H1 (cell line): ENCODE measurements at regions not wholly inside any gene's neighbourhood (a gene's known extent, or its start where the extent isn't known, plus 50 kb on each side); places are given as distances from the start of the nearest gene placed in this dataset.

ENCODE experiments used
- ATF2 ChIP-seq: IDR thresholded peaks from 2 replicates; pipeline ENCODE4 v1.6.1; 2012; ENCODE audit warnings: low read length, inconsistent platforms
- CEBPB ChIP-seq: IDR thresholded peaks from 2 replicates; pipeline ENCODE4 v1.6.1; 2012; ENCODE audit warnings: low read depth, low read length
- CTCF ChIP-seq, 3 experiments: IDR thresholded peaks; 1 replicate in 2 of 3; 2 replicates in 1 of 3; pipeline versions ENCODE4 v1.5.1 to v1.6.1; 2011; ENCODE audit warnings: low read length in 3 of 3, mild to moderate bottlenecking in 3 of 3, inconsistent platforms in 2 of 3, low read depth in 1 of 3, moderate library complexity in 1 of 3; ENCODE audit not compliant: insufficient read depth in 1 of 3; ENCODE audit errors: control extremely low read depth in 1 of 3
- GTF2F1 ChIP-seq: IDR thresholded peaks from 2 replicates; pipeline ENCODE4 v1.6.1; 2012; ENCODE audit warnings: low read depth, low read length, improper control_type of control experiment, borderline replicate concordance
- KDM1A ChIP-seq: fragments of 200-600, 300-600 bp; sonication (generic); IDR thresholded peaks from 2 replicates; pipeline ENCODE4 v1.7.1; 2016; ENCODE audit warnings: mild to moderate bottlenecking, low read length, borderline replicate concordance
- KDM4A ChIP-seq: IDR thresholded peaks from one replicate; pipeline ENCODE4 v1.7.1; 2012; ENCODE audit warnings: low read depth, mild to moderate bottlenecking, moderate library complexity, low read length, inconsistent platforms; ENCODE audit not compliant: severe bottlenecking
- NANOG ChIP-seq: IDR thresholded peaks from 2 replicates; pipeline ENCODE4 v1.6.1; 2011; ENCODE audit warnings: low read length, low read depth, mild to moderate bottlenecking, inconsistent platforms; ENCODE audit not compliant: insufficient read depth, poor library complexity, severe bottlenecking
- NRF1 ChIP-seq: IDR thresholded peaks from 2 replicates; pipeline ENCODE4 v1.6.1; 2011; ENCODE audit warnings: mild to moderate bottlenecking, low read depth, low read length, improper control_type of control experiment
- POLR2A ChIP-seq, 2 experiments: IDR thresholded peaks; 1 replicate in 1 of 2; 2 replicates in 1 of 2; pipeline ENCODE4 v1.6.1; 2011; ENCODE audit warnings: low read depth in 2 of 2, low read length in 2 of 2, mild to moderate bottlenecking in 2 of 2; ENCODE audit errors: control extremely low read depth in 1 of 2
- RBBP5 ChIP-seq: IDR thresholded peaks from 2 replicates; pipeline ENCODE4 v1.7.1; 2012; ENCODE audit warnings: low read depth, mild to moderate bottlenecking, inconsistent platforms, low read length, moderate library complexity, borderline replicate concordance
- SAP30 ChIP-seq: fragments of 300-600 bp; sonication (generic); IDR thresholded peaks from 2 replicates; pipeline ENCODE4 v1.7.1; 2012; ENCODE audit warnings: low read length, moderate library complexity, mild to moderate bottlenecking, inconsistent platforms; ENCODE audit not compliant: insufficient read depth, insufficient replicate concordance
- SIN3A ChIP-seq, 2 experiments: IDR thresholded peaks in 1 of 2; conservative IDR thresholded peaks in 1 of 2; 2 replicates each; pipeline ENCODE4 v1.6.1; 2011 to 2012; ENCODE audit warnings: low read length in 2 of 2, improper control_type of control experiment in 1 of 2, low read depth in 1 of 2, mild to moderate bottlenecking in 1 of 2
- SP2 ChIP-seq: IDR thresholded peaks from 2 replicates; pipeline ENCODE4 v1.6.1; 2012; ENCODE audit warnings: mild to moderate bottlenecking, low read length, inconsistent platforms
- SP4 ChIP-seq: IDR thresholded peaks from 2 replicates; pipeline ENCODE4 v1.6.1; 2012; ENCODE audit warnings: low read length, inconsistent platforms
- TBP ChIP-seq: IDR thresholded peaks from 2 replicates; pipeline ENCODE4 v1.6.1; 2011; ENCODE audit warnings: low read depth, low read length, improper control_type of control experiment
- TCF12 ChIP-seq: IDR thresholded peaks from 2 replicates; pipeline ENCODE4 v1.6.1; 2011; ENCODE audit warnings: low read depth, mild to moderate bottlenecking, low read length
- YY1 ChIP-seq: IDR thresholded peaks from 2 replicates; pipeline ENCODE4 v1.6.1; 2011; ENCODE audit warnings: low read depth, mild to moderate bottlenecking, low read length

GRCh38 chr6:27582928-27583725 lies 110.2 kb upstream of the ZNF184 start (continued):
- TF ChIP-seq CTCF (IDR thresholded peaks at IDR 0.05; ENCODE audit: control extremely low read depth in 1 of 3, insufficient read depth in 1 of 3, low read depth in 1 of 3, low read length in 3 of 3) (no peak), POLR2A (IDR thresholded peaks at IDR 0.05; ENCODE audit: control extremely low read depth in 1 of 2, low read depth in 2 of 2, low read length in 2 of 2) (no peak), TBP (peak; percentile 100), RBBP5 (no peak), SP4 (peak; percentile 37; the same call in 1 of the 2 replicates), KDM1A (peak; percentile 70), SAP30 (no peak), TCF12 (no peak), NANOG (no peak), SIN3A (conservative IDR thresholded peaks at IDR 0.05 in 1 of 2, IDR thresholded peaks at IDR 0.05 in 1 of 2; ENCODE audit: low read depth in 1 of 2, low read length in 2 of 2) (peak in 1 of 2 experiments; percentile 65; a peak in 1 of 4 replicates), ATF2 (0 out of 2 replicates have a peak, but pooled peaks have one; percentile 16), YY1 (0 out of 2 replicates have a peak, but pooled peaks have one; percentile 17), GTF2F1 (no peak), SP2 (no peak), KDM4A (no peak), NRF1 (peak; percentile 34; the same call in 1 of the 2 replicates), CEBPB (peak; percentile 62)
- TF ChIP-seq, all 59 proteins: peak for 13
